HG03196 (cell line): ENCODE measurements at regions not wholly inside any gene's neighbourhood (a gene's known extent, or its start where the extent isn't known, plus 50 kb on each side); places are given as distances from the start of the nearest gene placed in this dataset.
"Not testable (repeated sequence)": the region's sequence is repeated elsewhere in the genome, so short reads cannot be mapped to it uniquely, and the experiment has no call there.

Experiments
- ATAC-seq: cut with Tn5 transposase; IDR thresholded peaks from one replicate; pipeline ENCODE4 v1.9.1; 2021; ENCODE audit not compliant: unreplicated experiment

DNA sequence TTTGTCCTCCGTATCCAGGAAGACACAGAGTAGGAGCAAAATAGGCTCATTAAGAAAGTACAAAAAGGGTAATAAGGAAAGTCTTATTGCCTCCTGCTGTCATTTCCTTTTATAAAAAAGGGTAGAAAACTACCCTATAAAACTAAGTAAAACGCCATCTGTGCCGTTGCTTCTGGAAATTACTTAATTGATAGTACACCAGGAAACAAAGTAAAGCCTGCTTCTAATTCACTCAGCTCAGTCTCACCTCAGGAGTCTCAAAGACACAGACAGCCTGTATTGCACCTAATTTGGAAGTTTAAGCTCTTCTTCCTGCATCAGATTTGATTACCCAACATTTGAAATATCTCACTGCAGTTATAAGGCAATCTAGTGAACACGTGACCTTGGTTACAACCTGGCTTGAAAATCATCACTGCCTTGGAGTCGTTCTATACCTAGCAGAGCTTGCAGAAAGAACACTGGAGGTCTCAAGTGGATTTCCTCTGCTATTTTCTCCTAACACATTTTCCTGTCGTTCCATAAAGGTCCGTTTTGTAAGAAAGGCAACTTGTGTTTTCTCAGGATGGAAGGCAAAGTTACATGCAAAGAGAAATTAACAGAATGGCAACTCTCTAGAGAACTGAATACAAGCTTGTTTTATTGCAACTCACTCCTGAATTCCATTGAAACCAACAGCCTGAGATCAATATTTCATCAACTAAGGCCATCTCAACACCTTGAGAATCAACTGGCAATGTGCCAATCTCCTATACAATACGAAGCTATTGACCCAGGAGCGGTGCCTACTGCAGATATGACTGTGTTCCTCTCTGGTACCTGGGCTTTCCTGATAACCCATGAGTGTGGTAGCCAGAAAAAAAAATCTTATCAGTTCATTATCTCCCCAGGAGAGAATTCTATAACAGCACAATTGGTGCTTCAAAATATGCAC is 203.3 kb upstream of the LMCD1 start:
- ATAC-seq, result no peak

DNA sequence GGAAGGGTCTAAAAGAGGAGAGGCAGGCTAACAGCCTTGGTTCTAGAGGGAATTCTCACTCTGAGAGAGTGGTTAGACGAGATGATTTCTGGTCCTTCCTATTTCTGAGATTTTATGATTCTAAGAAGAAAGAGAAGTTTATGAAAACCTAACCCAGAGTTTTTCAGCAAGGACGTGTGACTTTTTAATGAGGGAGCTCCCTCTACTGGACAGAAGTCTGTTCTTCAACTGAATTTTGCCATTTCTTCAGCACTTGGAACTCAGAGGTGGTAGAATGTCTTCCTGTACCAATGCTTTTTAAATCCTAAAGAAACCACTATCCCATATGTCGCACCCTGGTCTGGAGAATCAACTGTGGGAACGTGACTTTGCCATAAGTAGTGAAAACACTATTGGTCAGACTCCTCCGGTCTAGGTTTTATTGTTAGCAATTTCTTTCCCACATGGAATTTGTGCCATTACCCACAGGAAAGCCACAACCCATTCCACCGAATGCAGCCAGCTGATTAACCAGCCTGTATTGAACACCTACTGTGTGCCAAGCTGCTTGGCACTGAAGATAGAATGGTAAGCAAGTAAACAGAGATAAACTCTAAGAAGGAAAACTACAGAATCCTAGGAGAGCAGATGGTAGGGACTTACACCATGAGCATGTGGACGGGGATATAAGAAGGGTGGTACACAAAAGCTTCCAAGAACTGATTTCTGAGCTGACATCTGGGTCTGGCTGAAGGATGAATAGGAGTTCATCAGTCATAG is 199.5 kb upstream of the LMCD1 start:
- ATAC-seq, result no peak

DNA sequence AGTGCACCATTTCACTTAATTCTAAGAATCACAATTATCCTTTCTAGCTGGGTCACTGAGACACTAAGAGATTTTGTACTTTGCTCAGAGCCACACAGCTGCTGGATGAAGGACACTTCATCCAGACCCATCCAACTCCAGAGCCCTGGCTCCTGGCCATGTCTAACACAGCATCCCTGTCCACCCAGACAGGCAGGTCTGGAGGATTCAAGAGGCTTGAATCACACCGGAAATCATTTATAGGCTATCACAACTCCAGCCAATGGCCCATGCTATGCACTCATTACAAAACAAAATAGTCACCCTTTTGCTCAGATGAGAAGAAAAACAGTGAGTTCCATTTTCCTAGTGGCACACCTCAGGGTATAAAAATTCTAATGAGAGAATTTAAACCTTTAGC is 198.2 kb upstream of the LMCD1 start:
- ATAC-seq, result no peak

DNA sequence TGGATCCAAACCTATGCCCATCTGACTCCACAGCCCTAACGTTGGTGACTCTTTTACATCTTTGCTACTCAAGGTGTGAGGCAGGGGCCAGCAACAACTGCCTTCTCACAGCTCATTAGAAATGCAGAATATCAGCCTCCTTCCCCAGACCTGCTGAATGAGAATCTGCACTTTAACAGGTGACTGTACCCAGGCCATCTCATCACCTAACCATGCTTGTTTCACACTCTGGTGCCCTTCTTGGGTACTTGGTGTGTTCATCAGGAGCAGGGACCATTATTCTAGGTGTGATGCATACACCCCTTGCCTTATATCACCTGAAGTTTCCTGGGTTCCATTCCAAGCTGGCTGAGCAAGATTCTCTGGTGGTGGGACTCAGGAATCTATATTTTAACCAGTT is 196.3 kb upstream of the LMCD1 start:
- no peak for ATAC-seq

DNA sequence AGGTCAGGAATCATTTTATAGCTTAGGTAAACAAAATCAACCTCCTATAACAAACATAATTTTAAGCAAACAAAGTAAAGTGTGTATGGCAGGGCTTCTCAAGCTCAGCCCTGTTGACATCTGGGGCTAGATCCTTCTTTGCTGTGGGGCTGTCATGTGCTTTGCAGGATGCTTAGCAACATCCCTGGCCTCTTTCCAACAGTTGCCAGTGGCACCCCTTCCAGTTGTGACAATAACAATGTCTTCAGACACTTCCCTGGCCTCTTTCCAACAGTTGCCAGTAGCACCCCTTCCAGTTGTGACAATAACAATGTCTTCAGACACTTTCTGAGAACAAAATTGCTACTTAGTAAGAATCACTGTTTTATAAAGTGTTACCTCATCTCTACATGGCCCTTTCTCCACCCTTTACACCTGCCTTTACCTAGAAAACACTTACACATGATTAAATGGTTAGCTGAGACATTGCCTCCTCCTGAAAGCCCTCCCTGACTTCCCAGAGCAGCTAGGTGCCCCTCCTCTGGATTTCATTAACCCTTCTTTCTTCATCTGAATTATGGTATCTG is 194.0 kb upstream of the LMCD1 start:
- no peak for ATAC-seq

DNA sequence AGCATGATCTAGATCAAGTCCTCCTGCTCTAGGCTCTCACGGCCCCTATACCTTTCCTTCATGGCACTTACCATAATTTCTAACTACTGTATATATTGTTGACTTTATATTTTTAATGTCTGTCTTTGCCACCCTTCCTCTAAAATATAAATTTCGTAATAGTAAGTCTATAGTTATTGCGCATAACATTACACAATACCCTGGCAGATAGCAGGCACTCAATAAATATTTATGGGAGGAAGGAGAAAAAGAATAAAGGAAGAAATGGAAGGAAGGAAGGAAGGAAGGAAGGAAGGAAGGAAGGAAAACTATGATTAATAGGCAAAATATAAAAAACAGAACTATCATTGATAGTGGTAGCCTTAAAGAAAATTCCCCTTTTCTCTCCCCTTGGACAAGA is 190.3 kb upstream of the LMCD1 start:
- no peak for ATAC-seq

- no peak for ATAC-seq
Observed at GRCh38 chr3:8312685-8313084, 188.9 kb upstream of the LMCD1 start.

- no peak for ATAC-seq
Observed at GRCh38 chr3:8313560-8314267, 187.9 kb upstream of the LMCD1 start.

- ATAC-seq, result not testable (repeated sequence)
Observed at GRCh38 chr3:8315526-8315925, 186.1 kb upstream of the LMCD1 start.

- ATAC-seq, result no peak
Observed at GRCh38 chr3:8317661-8318649, 183.7 kb upstream of the LMCD1 start.

GRCh38 chr3:8319935-8320634 is 181.5 kb upstream of the LMCD1 start:
- ATAC-seq, result no peak

DNA sequence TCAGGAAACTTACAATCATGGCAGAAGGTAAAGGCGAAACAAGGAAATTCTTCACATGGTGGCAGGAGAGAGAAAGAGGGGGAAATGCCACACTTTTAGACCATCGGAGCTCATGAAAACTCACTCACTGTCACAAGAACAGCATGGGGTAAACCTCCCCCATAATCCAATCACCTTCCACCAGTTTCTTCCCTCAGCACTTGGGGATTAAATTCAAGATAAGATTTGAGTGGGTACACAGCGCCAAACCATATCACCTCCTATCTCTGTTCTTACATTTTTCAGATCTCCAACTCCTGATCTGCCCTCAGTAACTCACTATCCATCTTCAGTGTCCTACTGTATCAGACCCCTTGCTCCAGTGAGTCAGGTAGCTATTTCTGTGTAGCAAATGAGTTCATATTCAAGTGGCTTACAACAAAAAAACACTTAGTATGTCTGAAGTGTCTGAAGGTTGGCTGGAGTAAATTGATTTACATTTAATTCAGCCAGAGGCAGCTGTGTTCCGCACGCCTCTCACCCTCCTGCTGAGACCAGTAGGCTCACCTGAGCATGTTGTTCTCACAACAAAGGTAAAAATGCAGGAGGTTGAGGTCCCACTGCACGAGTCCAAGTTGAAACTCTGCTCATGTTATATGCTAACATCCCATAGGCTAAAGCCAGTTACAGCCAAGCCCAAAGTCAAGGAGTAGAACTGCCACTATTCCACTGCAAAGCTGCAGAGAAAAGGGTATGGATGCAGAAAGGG is 180.7 kb upstream of the LMCD1 start:
- ATAC-seq, result no peak

- ATAC-seq, result no peak
Observed at GRCh38 chr3:8324747-8325146, 176.9 kb upstream of the LMCD1 start.

GRCh38 chr3:8325306-8325705 is 176.3 kb upstream of the LMCD1 start:
- no peak for ATAC-seq

DNA sequence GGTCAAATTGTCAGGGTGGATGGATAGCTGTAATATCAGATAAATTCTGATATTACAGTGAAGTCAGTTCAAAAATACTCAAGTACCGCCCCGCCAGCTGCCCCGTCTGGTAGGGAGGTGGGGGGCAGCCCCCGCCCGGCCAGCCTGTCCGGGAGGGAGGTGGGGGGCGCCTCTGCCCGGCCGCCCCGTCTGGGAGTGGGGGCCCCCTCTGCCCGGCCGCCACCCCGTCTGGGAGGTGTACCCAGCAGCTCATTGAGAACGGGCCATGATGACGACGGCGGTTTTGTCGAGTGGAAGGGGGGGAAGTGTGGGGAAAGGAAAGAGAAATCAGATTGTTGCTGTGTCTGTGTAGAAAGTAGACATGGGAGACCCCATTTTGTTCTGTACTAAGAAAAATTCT is 175.8 kb upstream of the LMCD1 start:
- ATAC-seq, result not testable (repeated sequence)

- ATAC-seq, result no peak
Observed at GRCh38 chr3:8327739-8328138, 173.9 kb upstream of the LMCD1 start.

GRCh38 chr3:8328967-8329366 is 172.7 kb upstream of the LMCD1 start:
- ATAC-seq, result no peak

GRCh38 chr3:8329598-8329997 is 172.0 kb upstream of the LMCD1 start:
- no peak for ATAC-seq

DNA sequence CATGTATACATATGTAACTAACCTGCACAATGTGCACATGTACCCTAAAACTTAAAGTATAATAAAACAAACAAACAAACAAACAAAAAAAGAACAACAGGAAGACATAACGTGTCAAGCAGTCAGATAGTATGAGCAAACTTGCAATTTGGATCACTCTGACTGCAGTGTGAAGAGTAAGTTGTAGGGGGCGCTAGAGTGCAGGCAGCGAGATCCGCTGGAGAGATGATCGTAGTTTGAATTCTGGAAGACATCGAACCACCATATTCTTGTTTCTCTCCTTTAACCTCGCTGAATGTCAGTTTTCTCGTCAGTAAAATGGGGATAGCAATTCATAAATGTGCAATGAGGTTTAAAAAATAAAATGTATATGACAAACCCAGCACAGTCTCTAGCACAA is 165.2 kb upstream of the LMCD1 start:
- ATAC-seq, result no peak
